ENCODE measurements at regions not wholly inside any gene's neighbourhood (a gene's known extent, or its start where the extent isn't known, plus 50 kb on each side); places are given as distances from the start of the nearest gene placed in this dataset.
A peak's percentile ranks its signal among the peaks of the same experiment; 100 is the strongest.

DNA sequence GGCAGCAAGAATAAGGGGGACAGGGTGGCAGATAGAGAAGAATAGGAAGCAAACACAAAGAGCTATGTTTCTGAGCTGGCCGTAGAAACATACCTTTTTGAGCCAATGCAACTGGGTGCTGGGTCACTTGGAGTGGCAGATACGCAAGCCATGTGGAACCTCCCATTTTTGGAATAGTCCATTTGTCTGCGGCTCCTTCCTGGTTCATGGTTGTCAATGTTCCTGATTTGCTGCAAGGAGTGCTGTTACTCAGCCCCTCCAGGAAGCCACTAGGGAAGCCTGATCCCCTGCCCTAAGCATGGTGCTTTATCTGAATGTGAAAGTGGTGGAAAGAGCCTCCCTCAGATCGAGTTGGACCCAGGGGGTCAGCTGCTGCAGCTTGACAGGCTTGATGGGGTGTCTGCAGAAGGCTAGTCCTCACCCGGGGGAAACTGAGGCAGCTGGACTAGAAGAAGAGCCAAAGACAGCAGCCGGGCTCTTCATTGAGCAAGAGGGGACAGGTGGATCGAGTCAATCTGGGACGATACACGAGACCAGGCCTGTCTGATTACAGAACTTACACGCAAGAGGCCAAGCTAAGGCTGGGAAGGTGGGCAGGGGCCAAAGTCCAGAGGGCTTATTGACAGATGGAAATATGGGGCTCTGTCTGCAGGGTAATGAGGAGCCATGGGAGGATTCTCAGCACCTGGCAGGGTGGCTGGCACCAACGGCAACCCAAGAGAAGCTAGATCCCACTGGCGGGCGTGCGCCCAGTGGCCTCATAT lies 57.4 kb upstream of the CTNNBL1 start:
- Histone ChIP-seq H3K36me3 (ENCODE audit: control insufficient read depth, insufficient read depth, low read length) (no peaks in the 10 kb centered on the region), H3K4me3 (ENCODE audit: low read depth, low read length) (no peak overlapping the region), H3K27me3 (ENCODE audit: control insufficient read depth, insufficient read depth, low read length) (peaks cover under 1% of the 10 kb centered on the region)
- TF ChIP-seq CTCF (IDR thresholded peaks at IDR 0.05; ENCODE audit: insufficient read depth, low read length, severe bottlenecking): no peak
- FAIRE-seq (no peak), DNase-seq (ENCODE audit: low read depth) (no peak)

GRCh38 chr20:37630993-37631392 lies 62.8 kb upstream of the CTNNBL1 start:
- peaks cover 2% of the 10 kb centered on the region for H3K27me3 ChIP-seq (ENCODE audit: control insufficient read depth, insufficient read depth, low read length)
- H3K4me3 ChIP-seq (ENCODE audit: low read depth, low read length): no peak overlapping the region
- FAIRE-seq (no peak), DNase-seq (ENCODE audit: low read depth) (no peak)
- H3K36me3 ChIP-seq (ENCODE audit: control insufficient read depth, insufficient read depth, low read length): no peaks in the 10 kb centered on the region
- TF ChIP-seq CTCF (IDR thresholded peaks at IDR 0.05; ENCODE audit: insufficient read depth, low read length, severe bottlenecking): no peak

GRCh38 chr20:37630166-37630565 lies 63.7 kb upstream of the CTNNBL1 start:
- no peak for TF ChIP-seq CTCF (IDR thresholded peaks at IDR 0.05; ENCODE audit: insufficient read depth, low read length, severe bottlenecking)
- peaks cover 2% of the 10 kb centered on the region for H3K27me3 ChIP-seq (ENCODE audit: control insufficient read depth, insufficient read depth, low read length)
- FAIRE-seq: no peak
- no peak overlapping the region for H3K4me3 ChIP-seq (ENCODE audit: low read depth, low read length)
- no peak for DNase-seq (ENCODE audit: low read depth)
- H3K36me3 ChIP-seq (ENCODE audit: control insufficient read depth, insufficient read depth, low read length): no peaks in the 10 kb centered on the region

- FAIRE-seq (no peak), DNase-seq (ENCODE audit: low read depth) (no peak)
- H3K36me3 ChIP-seq (ENCODE audit: control insufficient read depth, insufficient read depth, low read length): no peaks in the 10 kb centered on the region
- no peak for TF ChIP-seq CTCF (IDR thresholded peaks at IDR 0.05; ENCODE audit: insufficient read depth, low read length, severe bottlenecking)
- no peak overlapping the region for H3K4me3 ChIP-seq (ENCODE audit: low read depth, low read length)
- H3K27me3 ChIP-seq (ENCODE audit: control insufficient read depth, insufficient read depth, low read length): peaks cover 2% of the 10 kb centered on the region
Observed at GRCh38 chr20:37627767-37628130, 66.1 kb upstream of the CTNNBL1 start.

DNA sequence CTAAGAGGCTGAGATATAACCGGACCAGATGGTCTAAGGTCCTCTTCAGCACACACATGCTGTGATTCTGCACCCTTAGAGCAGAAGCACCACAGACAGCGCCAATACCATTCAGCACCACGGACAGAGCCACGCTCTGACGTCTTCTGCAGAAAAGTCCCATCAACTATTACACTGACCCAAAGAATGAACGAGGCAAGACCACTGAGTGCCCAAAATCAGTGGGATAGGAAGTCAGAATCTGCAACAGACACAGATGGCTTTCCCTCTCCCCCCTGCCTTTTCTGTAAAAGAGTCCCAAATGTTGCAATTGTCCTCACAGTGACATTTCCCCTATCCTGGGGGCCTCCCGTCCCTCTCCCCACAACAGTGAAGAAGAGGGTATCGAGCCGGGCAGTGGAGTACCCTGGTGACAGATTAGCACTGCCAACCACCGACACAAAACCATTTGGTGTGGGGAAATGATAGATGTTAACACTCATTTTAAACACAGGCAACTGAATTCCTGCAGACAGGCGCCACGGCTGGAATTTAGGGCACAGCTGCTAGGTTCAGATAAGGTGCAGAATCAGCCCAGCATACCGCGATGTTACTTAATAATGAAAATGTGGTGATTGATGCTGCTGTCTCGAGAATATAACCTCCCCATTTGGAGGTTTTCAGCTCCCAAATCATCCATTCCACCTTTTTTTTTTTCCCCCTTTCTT lies 66.6 kb upstream of the CTNNBL1 start:
- no peak for TF ChIP-seq CTCF (IDR thresholded peaks at IDR 0.05; ENCODE audit: insufficient read depth, low read length, severe bottlenecking)
- DNase-seq (ENCODE audit: low read depth) (peak; percentile 37), FAIRE-seq (no peak)
- no peak overlapping the region for H3K4me3 ChIP-seq (ENCODE audit: low read depth, low read length)
- H3K36me3 ChIP-seq (ENCODE audit: control insufficient read depth, insufficient read depth, low read length): no peaks in the 10 kb centered on the region
- H3K27me3 ChIP-seq (ENCODE audit: control insufficient read depth, insufficient read depth, low read length): peaks cover 2% of the 10 kb centered on the region

All from bronchial epithelial cell (primary cell).